Ascending aorta (tissue), 2 donors: ENCODE measurements at regions not wholly inside any gene's neighbourhood (a gene's known extent, or its start where the extent isn't known, plus 50 kb on each side); places are given as distances from the start of the nearest gene placed in this dataset.

Experiments used
- DNase-seq, 2 donors: peaks; one replicate each; pipeline ENCODE4 v3.0.0-alpha.2; 2019; ENCODE audit warnings: low spot score in 2 of 2
- H3K27ac ChIP-seq, 2 donors: fragments of 200-600 bp; sonication (generic); one replicate each; pipeline ENCODE4 v1.5.1; 2016 to 2017; ENCODE audit warnings: mild to moderate bottlenecking in 1 of 2
- H3K27me3 ChIP-seq: fragments of 200-600 bp; sonication (generic); one replicate; pipeline ENCODE4 v1.5.1; 2017
- H3K36me3 ChIP-seq, 2 donors: fragments of 200-600 bp; sonication (generic); one replicate each; pipeline ENCODE4 v1.5.1; 2016
- H3K4me1 ChIP-seq, 2 donors: fragments of 200-600 bp; sonication (generic); one replicate each; pipeline ENCODE4 v1.5.1; 2016 to 2017; ENCODE audit warnings: mild to moderate bottlenecking in 1 of 2
- H3K4me3 ChIP-seq, 2 donors: fragments of 200-600 bp; sonication (generic); one replicate each; pipeline ENCODE4 v1.5.1; 2016 to 2017; ENCODE audit warnings: mild to moderate bottlenecking in 1 of 2
- H3K9me3 ChIP-seq, 2 donors: fragments of 200-600 bp; sonication (generic); one replicate each; pipeline ENCODE4 v1.5.1; 2016
- intact Hi-C: fragments of 100-400 bp; cut with DNase I; formaldehyde crosslinking; loops from one replicate; pipeline ENCODE4 v1.15.1; 2023
- TF ChIP-seq, protein P1 (sequence below), 3 experiments: fragments of 200-600 bp in 2 of 3; fragments of 450-650 bp in 1 of 3; sonication (generic) in 2 of 3; IDR thresholded peaks; one replicate each; pipeline ENCODE4 v1.5.1; 2016 to 2019; ENCODE audit warnings: antibody characterized with exemption in 3 of 3, mild to moderate bottlenecking in 1 of 3, moderate library complexity in 1 of 3

DNA sequence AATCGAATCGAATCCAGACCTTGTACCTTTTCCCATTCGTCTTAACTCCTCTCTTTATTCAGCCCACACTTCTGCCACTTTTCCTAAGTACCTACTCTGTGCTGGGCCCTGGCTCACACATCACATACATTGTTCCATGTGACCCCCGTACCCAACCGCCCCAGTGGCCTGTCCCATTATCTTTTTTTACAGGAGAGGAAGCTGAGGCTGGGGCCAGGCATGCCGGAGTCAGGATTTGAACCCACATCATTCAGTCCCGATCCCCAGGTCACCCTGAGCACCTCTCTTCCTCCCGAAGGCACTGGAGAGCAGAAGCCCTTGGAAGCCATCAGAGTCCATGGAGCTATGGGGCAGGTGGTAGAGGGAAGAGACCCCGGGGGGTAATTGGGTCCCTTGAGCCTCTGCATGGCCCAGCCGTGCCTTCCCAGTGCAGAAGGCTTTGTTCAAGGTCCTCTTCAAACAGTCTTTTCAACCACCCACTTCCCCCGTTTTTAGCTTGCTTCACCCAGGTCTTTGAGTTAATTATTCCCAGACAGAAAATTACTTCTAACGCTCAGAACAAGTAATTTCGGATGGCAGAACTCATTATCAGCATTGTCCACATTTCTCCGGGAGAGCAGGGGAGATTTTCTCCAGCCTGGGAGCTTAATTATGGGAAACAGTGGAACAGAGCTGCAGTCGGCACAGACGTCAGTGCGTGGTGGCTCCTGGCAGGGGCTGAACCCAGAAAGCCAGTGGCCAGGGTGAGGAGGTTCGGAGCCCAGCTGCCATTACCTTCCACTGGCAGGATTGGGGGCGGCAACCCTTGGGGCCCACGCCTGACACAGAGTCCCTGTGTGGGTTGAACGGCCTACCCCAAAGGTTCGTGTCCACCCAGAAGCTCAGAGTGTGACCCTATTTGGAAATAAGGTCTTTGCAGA lies 82.4 kb upstream of the RTL6 start:
- no peaks in the 10 kb centered on the region for H3K9me3 ChIP-seq
- DNase-seq, result peak in 1 of 2 donors; percentile 56
- TF ChIP-seq, protein P1, sequence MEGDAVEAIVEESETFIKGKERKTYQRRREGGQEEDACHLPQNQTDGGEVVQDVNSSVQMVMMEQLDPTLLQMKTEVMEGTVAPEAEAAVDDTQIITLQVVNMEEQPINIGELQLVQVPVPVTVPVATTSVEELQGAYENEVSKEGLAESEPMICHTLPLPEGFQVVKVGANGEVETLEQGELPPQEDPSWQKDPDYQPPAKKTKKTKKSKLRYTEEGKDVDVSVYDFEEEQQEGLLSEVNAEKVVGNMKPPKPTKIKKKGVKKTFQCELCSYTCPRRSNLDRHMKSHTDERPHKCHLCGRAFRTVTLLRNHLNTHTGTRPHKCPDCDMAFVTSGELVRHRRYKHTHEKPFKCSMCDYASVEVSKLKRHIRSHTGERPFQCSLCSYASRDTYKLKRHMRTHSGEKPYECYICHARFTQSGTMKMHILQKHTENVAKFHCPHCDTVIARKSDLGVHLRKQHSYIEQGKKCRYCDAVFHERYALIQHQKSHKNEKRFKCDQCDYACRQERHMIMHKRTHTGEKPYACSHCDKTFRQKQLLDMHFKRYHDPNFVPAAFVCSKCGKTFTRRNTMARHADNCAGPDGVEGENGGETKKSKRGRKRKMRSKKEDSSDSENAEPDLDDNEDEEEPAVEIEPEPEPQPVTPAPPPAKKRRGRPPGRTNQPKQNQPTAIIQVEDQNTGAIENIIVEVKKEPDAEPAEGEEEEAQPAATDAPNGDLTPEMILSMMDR (IDR thresholded peaks at IDR 0.05), result no peak

DNA sequence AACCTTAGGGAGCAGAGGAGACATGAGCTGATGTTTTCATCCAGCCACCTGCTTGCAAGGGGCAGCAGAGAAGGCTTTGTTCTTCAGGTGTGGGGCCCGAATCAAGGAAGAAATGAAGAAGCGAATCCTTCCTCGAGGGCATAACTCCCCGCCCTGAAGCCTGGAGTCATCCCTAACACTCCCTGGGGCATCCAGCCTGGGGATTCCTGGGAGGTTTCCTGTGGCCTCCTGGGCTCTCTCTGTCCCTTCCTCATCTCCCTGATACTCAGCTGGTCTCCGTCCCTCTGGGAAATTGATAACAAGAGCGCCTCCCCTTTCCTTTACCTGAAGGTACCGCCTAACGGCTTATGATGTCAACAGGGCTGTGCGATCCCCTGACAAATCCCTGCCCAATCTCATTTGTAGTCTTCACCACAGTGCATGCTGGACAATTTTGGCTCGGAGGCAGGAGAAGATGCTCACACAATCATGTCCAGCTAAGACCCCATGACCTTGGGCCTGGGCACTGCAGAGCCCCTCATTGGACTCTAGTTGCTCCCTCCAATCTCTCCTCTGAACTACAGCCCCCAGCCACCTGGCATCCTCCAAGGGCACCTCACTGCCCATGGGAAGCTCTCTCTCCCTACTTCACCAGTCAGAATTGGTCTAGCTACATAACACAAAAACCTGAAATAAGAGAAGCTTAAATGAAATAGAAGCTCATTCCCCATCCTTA lies 80.6 kb upstream of the RTL6 start:
- Histone ChIP-seq H3K36me3 (no peaks in the 10 kb centered on the region), H3K4me3 (no peak overlapping the region), H3K27me3 (no peaks in the 10 kb centered on the region), H3K27ac (no peak overlapping the region), H3K4me1 (no peaks in the 10 kb centered on the region), H3K9me3 (no peaks in the 10 kb centered on the region)
- TF ChIP-seq, protein P1 (IDR thresholded peaks at IDR 0.05), result no peak
- intact Hi-C loops, result no loop called here
- peak in 1 of 2 donors; percentile 43 for DNase-seq

More for the DNA sequence above, 82.4 kb upstream of the RTL6 start:
- Histone ChIP-seq H3K4me3 (no peak overlapping the region), H3K27ac (no peak overlapping the region), H3K4me1 (no peaks in the 10 kb centered on the region), H3K36me3 (no peaks in the 10 kb centered on the region), H3K27me3 (no peaks in the 10 kb centered on the region)
- intact Hi-C loops, result no loop called here

DNA sequence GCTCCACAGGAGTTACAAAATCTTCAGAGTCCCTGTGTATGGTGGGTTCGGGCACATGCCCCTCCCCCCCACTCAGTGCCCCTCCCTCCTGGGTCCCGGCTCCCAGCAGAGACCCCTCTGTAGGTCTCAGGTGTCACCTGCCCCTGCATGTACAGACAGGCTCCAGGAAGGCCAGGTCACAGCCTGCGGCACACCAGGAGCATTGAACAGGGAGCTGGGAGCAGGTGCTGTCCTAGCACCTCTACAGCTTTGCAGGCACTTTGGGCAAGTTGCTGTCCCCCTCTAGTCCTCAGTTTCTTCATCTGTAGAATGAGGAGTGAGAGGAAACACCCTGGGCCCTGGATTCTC lies 80.1 kb upstream of the RTL6 start:
- Histone ChIP-seq H3K4me3 (no peak overlapping the region), H3K4me1 (no peaks in the 10 kb centered on the region), H3K9me3 (no peaks in the 10 kb centered on the region), H3K27me3 (no peaks in the 10 kb centered on the region), H3K27ac (no peak overlapping the region), H3K36me3 (no peaks in the 10 kb centered on the region)
- intact Hi-C loops, result no loop called here
- TF ChIP-seq, protein P1 (IDR thresholded peaks at IDR 0.05), result no peak
- DNase-seq, result peak in 1 of 2 donors; percentile 34

DNA sequence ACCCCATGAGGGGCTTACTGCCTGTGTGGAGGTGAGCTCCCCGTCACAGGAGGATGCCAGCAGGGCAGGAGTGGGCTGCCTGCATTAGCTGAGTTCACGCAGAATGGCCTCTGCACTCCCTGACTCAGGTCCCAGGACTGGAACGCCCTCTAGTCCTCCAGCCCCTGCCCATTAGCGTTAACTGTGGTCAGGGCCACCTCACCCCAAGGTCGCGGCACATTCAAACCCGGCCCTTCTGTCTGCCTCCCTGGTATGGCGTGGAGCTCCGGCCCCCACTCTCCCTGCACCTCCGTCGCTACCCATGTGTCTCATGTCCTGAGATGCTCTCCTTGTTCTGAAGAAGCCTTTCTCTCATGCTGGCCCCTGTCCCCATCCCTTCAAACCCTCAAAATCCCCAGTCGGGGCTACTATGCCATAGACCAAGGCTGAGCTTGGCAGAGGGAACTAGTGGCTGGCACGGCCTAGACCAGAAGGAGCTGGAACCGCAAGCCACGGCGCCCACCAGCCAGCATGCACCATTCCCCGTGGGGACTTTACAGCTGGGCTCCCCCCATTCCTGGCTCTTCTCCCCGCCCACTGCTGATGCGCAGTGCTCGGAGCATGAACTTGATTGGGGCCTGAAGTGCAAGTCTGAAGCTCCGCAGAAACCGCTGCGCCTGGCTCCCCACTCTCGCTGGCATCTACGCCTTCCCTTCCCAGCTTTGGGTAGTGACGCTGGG lies 79.5 kb upstream of the RTL6 start:
- no peaks in the 10 kb centered on the region for H3K36me3 ChIP-seq
- intact Hi-C loops, result no loop called here
- peak in 1 of 2 donors; percentile 50 for DNase-seq
- H3K9me3 ChIP-seq, result no peaks in the 10 kb centered on the region
- H3K27ac ChIP-seq, result no peak overlapping the region
- TF ChIP-seq, protein P1 (IDR thresholded peaks at IDR 0.05), result no peak
- H3K27me3 ChIP-seq, result no peaks in the 10 kb centered on the region
- H3K4me3 ChIP-seq, result no peak overlapping the region
- no peaks in the 10 kb centered on the region for H3K4me1 ChIP-seq

DNA sequence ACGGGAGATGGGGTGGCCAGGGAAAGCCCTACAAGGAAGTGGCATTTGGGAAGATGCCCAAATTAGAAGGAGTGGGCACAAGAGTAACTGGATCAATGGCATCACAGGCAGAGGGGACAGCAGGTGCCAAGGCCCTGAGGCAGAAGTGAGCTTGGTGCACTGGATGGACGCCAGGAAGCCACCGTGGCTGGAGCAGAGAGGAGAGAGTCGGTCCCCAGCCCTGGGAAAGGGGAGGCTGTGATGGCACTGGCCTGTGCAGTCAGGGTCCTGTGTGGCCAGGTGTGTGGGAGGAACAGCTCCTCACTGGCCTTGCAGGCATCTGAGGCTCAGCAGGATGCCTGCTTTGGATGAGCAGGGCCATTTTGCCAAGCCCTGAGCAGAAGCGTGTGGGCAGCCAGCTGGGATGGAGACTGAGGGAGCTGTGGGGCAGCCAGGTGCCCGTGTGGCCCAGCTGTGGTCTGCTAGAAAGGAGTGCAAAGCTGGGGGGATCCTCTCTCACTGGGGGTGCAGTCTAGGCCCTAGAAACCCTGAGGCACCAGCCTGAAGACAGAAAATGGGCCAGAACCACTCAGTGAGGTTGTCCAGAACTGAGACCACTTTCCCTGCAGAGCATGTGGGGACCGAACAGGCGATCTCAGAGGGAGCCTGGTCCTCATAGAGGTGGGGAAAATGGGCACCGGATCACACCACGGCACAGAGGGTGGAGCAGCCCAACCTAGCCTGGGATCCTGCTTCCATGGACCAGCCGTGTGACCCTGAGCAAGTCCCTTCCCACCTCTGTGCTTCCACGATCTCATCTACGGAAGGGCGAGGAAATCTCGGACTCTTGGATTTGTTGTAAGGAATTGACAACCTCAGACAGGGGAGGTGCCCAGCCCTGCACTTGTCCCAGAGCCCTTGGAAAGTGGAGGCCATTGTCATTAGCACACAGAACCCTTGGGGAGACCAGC lies 78.6 kb upstream of the RTL6 start:
- TF ChIP-seq, protein P1 (IDR thresholded peaks at IDR 0.05), result no peak
- no peaks in the 10 kb centered on the region for H3K9me3 ChIP-seq
- intact Hi-C loops, result no loop called here
- H3K4me1 ChIP-seq, result no peaks in the 10 kb centered on the region
- no peaks in the 10 kb centered on the region for H3K36me3 ChIP-seq
- no peak overlapping the region for H3K4me3 ChIP-seq
- peak in 1 of 2 donors; percentile 51 for DNase-seq
- H3K27ac ChIP-seq, result no peak overlapping the region
- H3K27me3 ChIP-seq, result no peaks in the 10 kb centered on the region
